ENCODE measurements at regions not wholly inside any gene's neighbourhood (a gene's known extent, or its start where the extent isn't known, plus 50 kb on each side); places are given as distances from the start of the nearest gene placed in this dataset.

DNA sequence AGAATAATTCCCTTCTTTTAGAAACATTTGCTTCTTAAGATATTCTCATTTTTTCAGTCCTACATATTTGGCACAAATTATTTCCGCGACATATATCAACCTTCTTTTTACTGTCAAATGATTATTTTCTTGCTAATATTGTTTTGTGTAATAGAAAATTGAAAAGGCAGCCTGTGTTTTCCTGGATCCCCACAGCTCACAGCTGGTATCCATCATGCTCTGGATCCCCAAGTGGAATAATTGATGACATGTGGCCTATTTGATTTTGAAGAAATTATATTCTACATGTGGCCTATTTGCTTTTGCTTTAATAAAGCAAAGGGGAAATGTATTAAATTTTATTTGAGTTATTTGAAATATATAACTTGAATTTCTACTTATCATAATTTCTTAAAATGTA, 199.4 kb upstream of the LUZP2 start:
- no peak overlapping the region for H3K4me3 ChIP-seq (ENCODE audit: low read length)
- intact Hi-C loops (cut with DNase I): no loop called here
- no peak for ATAC-seq
- no peaks in the 10 kb centered on the region for H3K9me3 ChIP-seq (ENCODE audit: control insufficient read depth, low read length)
- 82% methylated on average over 2 of the region's 2 CpGs for WGBS
- no peaks in the 10 kb centered on the region for H3K27me3 ChIP-seq (ENCODE audit: control insufficient read depth, insufficient read depth)
- no peaks in the 10 kb centered on the region for H3K4me1 ChIP-seq (ENCODE audit: control insufficient read depth, insufficient read depth, low read length)
- no peak for DNase-seq
- H3K27ac ChIP-seq (ENCODE audit: low read length): no peak overlapping the region

DNA sequence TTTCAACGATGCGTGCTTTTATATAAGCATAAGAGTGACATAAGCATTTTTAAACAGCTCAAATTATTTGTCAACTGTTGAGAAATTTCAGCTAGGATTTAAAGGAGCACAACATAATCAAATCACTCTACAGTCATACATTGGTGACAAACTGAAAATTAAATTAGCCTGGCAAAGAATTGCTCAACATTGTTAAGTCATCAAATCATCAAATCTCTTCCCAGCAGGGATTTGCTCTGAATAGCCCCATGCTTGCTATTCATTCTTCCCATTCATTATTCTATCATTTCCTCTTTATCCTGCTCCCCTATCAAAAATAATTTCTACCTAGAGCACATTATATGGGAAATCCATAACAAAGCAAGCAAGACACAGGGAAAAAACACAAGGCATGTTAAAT, 198.7 kb upstream of the LUZP2 start:
- intact Hi-C loops (cut with DNase I): no loop called here
- Histone ChIP-seq H3K4me1 (ENCODE audit: control insufficient read depth, insufficient read depth, low read length) (no peaks in the 10 kb centered on the region), H3K27me3 (ENCODE audit: control insufficient read depth, insufficient read depth) (no peaks in the 10 kb centered on the region), H3K27ac (ENCODE audit: low read length) (no peak overlapping the region), H3K9me3 (ENCODE audit: control insufficient read depth, low read length) (no peaks in the 10 kb centered on the region), H3K4me3 (ENCODE audit: low read length) (no peak overlapping the region)
- WGBS: 54% methylated on average over 2 of the region's 2 CpGs
- no peak for ATAC-seq
- DNase-seq: no peak

DNA sequence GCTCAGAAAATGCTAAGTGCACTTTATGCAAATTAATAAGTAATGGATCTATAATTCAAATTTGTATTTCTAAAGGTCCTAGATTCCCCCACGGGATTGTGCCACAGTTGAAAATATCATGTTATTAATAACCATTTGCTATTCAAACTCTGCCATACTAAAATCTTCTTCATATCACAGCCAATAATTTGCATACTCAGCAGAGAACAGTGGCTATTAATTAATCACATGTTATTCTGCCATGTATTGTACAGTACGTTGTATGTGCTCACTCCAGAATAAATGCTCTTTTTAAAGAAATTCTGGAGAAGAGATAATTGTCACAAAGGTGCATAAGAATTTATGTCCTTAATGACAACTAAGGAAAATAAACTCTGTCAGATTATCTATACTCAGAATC, 184.9 kb upstream of the LUZP2 start:
- ATAC-seq (no peak), DNase-seq (no peak)
- Histone ChIP-seq H3K4me3 (ENCODE audit: low read length) (no peak overlapping the region), H3K27ac (ENCODE audit: low read length) (no peak overlapping the region), H3K27me3 (ENCODE audit: control insufficient read depth, insufficient read depth) (no peaks in the 10 kb centered on the region), H3K4me1 (ENCODE audit: control insufficient read depth, insufficient read depth, low read length) (no peaks in the 10 kb centered on the region), H3K9me3 (ENCODE audit: control insufficient read depth, low read length) (no peaks in the 10 kb centered on the region)
- 73% methylated on average over 2 of the region's 2 CpGs for WGBS
- intact Hi-C loops (cut with DNase I): no loop called here

DNA sequence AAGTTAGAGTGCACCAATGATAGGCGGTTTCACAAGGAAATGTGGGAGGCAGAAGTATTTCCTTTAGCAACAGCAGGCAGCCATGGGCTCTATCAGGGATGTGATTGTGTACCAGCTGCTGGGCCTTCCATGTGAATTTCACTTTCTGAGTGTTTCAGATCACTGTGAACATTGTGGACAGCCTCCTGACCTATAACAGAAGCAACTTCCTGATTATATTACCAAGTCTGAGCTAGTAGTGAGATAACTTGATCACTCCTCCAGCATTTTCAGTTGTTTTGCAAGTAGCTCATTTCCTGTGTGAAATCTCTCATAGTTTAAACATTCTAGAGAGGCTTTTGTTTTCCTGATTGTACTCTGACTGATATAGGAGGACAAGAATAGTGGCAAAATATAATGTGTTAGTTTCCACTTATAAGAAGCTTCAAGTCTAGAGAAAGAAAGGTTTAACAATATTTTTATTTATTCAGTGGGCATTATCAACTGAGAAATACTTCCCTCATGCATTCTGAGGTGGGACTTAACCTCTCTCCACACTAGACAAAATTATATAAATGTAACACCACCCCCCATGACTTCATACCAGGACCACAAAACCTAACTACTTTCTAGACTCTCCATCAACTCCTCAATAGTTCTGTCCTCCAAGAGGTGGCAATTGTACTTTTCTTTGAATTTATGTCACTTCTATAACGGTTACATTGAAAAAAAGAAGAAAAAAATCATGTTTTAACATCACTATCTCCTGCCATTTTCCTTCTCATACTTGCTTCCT, 184.2 kb upstream of the LUZP2 start:
- Histone ChIP-seq H3K27ac (ENCODE audit: low read length) (no peak overlapping the region), H3K27me3 (ENCODE audit: control insufficient read depth, insufficient read depth) (no peaks in the 10 kb centered on the region), H3K4me3 (ENCODE audit: low read length) (no peak overlapping the region), H3K9me3 (ENCODE audit: control insufficient read depth, low read length) (no peaks in the 10 kb centered on the region), H3K4me1 (ENCODE audit: control insufficient read depth, insufficient read depth, low read length) (no peaks in the 10 kb centered on the region)
- ATAC-seq (no peak), DNase-seq (no peak)
- intact Hi-C loops (cut with DNase I): no loop called here
- WGBS: 66% methylated on average over 2 of the region's 2 CpGs

DNA sequence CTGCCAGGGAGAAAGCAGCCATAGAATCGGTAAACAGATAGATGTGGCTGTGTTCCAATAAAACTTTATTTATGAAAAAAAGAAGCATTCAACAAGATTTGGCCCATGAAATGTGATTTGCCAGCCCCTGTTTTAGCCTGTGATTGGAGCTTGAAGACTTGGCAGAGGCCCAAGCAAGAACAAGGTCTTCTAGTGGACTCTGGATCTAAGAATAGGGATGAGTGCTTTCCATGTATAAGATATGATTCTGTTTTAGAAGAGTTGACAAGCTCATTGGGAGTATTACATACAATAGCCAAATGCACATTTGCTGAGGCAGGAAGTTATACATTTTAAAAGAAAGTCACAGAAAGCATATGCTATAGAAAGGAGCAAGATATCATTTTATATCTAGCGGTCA, 175.6 kb upstream of the LUZP2 start:
- H3K27me3 ChIP-seq (ENCODE audit: control insufficient read depth, insufficient read depth): no peaks in the 10 kb centered on the region
- ATAC-seq (no peak), DNase-seq (no peak)
- WGBS: 63% methylated on average over 2 of the region's 2 CpGs
- no peaks in the 10 kb centered on the region for H3K9me3 ChIP-seq (ENCODE audit: control insufficient read depth, low read length)
- intact Hi-C loops (cut with DNase I): no loop called here
- no peaks in the 10 kb centered on the region for H3K4me1 ChIP-seq (ENCODE audit: control insufficient read depth, insufficient read depth, low read length)
- H3K27ac ChIP-seq (ENCODE audit: low read length): no peak overlapping the region
- H3K4me3 ChIP-seq (ENCODE audit: low read length): no peak overlapping the region

DNA sequence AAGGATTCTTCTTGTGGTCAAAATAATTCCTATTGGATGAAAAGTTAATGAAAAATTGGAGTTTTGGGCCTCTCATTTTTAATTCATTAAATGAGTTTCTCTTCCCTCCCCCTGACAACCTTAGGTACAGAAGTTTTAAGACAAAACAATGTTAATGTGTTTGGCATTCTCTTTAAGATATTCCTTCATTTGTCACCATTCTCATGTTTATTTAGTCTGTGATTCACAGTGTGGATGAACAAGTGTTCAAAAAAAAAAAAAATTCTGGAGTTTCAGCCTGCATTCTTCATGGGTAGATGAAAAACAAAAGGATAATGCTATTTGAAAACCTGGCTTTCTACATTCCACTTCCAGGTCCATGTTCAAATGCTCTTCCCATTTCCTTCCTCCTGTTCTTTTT, 172.6 kb upstream of the LUZP2 start:
- Histone ChIP-seq H3K4me3 (ENCODE audit: low read length) (no peak overlapping the region), H3K9me3 (ENCODE audit: control insufficient read depth, low read length) (no peaks in the 10 kb centered on the region), H3K27me3 (ENCODE audit: control insufficient read depth, insufficient read depth) (no peaks in the 10 kb centered on the region), H3K4me1 (ENCODE audit: control insufficient read depth, insufficient read depth, low read length) (no peaks in the 10 kb centered on the region), H3K27ac (ENCODE audit: low read length) (no peak overlapping the region)
- intact Hi-C loops (cut with DNase I): no loop called here
- DNase-seq: no peak
- no peak for ATAC-seq

DNA sequence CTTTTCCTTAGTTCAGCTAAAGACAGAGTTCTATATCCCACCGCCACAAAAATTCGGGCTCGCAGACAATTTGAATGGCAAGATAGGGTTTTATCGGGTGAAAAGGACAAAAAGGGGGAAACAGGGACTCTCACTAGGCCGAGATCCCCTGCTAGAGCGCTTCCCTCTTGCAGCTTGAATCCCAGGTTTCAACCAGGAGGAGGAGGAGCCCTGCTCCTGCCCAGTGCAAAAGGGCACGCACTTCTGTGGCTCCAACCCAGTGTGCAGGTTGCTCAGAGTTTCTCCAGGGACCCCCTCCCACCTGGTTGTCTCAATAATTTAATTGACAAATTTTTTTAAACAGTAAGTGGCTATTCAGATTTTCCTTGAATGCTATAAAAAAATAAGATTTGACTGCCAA, 152.6 kb upstream of the LUZP2 start:
- peak in 1 of 3 donors; percentile 7 for DNase-seq
- ATAC-seq: no peak
- H3K27me3 ChIP-seq (ENCODE audit: control insufficient read depth, insufficient read depth): no peaks in the 10 kb centered on the region
- H3K4me1 ChIP-seq (ENCODE audit: control insufficient read depth, insufficient read depth, low read length): no peaks in the 10 kb centered on the region
- H3K9me3 ChIP-seq (ENCODE audit: control insufficient read depth, low read length): no peaks in the 10 kb centered on the region
- no peak overlapping the region for H3K4me3 ChIP-seq (ENCODE audit: low read length)
- intact Hi-C loops (cut with DNase I): no loop called here
- 72% methylated on average over 7 of the region's 7 CpGs for WGBS
- H3K27ac ChIP-seq (ENCODE audit: low read length): no peak overlapping the region

DNA sequence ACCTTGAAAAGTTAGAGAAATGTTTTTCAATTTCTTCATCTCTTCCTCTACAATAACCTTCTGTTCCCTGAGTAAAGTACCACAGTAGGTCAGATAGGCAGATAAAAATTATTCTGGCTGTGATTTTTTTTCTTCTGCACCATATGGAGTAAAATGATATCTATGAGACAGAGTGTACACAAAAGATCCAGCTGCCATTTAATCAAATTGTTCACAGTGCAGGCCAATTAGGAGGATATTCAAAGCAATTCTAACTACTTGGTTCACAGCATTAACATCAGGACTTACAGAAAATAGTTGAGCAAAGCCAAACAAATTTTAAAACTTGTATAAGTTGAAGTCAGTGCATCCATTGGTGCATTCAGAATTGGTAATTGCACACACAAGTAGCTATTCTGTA, 147.9 kb upstream of the LUZP2 start:
- H3K9me3 ChIP-seq (ENCODE audit: control insufficient read depth, low read length): no peaks in the 10 kb centered on the region
- intact Hi-C loops (cut with DNase I): no loop called here
- H3K27me3 ChIP-seq (ENCODE audit: control insufficient read depth, insufficient read depth): no peaks in the 10 kb centered on the region
- no peak overlapping the region for H3K4me3 ChIP-seq (ENCODE audit: low read length)
- no peaks in the 10 kb centered on the region for H3K4me1 ChIP-seq (ENCODE audit: control insufficient read depth, insufficient read depth, low read length)
- ATAC-seq (no peak), DNase-seq (no peak)
- H3K27ac ChIP-seq (ENCODE audit: low read length): no peak overlapping the region

DNA sequence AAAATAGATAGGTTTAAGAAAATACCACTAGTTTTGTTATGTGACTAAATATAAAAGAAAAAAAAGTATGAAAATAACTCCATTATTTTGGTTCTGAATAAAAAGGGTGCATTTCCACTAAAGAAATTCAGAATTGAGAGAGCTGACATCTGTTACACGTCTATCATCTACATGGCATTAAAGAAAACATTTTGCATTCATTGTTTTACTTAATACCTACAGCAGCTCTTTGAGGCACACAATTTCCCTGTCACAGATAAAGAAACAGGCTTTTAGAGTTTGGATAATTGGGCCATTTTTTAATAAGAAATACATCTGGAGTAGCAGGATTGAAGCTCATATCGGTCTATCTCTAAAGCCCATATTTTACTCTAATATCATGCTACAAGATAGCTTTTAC, 145.7 kb upstream of the LUZP2 start:
- no peak for ATAC-seq
- no peaks in the 10 kb centered on the region for H3K4me1 ChIP-seq (ENCODE audit: control insufficient read depth, insufficient read depth, low read length)
- no peak overlapping the region for H3K4me3 ChIP-seq (ENCODE audit: low read length)
- no peaks in the 10 kb centered on the region for H3K27me3 ChIP-seq (ENCODE audit: control insufficient read depth, insufficient read depth)
- H3K9me3 ChIP-seq (ENCODE audit: control insufficient read depth, low read length): no peaks in the 10 kb centered on the region
- no peak overlapping the region for H3K27ac ChIP-seq (ENCODE audit: low read length)
- WGBS: 50% methylated on average over 2 of the region's 2 CpGs
- DNase-seq: no peak
- intact Hi-C loops (cut with DNase I): no loop called here

DNA sequence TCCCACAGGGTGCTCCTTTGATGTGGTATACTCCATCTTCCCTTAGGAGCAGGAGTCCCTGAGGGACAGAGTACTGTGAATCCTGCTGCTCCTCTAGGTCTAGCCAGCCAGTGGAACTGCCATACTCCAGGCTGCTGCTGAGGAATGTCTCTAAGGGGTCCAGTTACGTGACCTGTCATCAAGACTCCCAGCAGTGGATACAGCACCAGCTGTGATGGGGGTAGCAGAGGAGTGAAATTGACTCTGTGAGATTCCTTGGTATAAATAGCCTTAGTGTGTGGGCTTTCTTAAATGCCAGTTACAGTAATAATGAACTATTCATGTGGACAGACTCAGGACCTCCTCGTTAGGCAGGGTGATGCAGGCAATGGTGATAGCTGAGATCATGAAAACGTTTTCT, 140.4 kb upstream of the LUZP2 start:
- no peak for DNase-seq
- Histone ChIP-seq H3K4me3 (ENCODE audit: low read length) (no peak overlapping the region), H3K27me3 (ENCODE audit: control insufficient read depth, insufficient read depth) (no peaks in the 10 kb centered on the region), H3K27ac (ENCODE audit: low read length) (no peak overlapping the region), H3K4me1 (ENCODE audit: control insufficient read depth, insufficient read depth, low read length) (no peaks in the 10 kb centered on the region), H3K9me3 (ENCODE audit: control insufficient read depth, low read length) (no peaks in the 10 kb centered on the region)
- WGBS: 46% methylated on average over 3 of the region's 3 CpGs
- ATAC-seq: no peak
- intact Hi-C loops (cut with DNase I): no loop called here

DNA sequence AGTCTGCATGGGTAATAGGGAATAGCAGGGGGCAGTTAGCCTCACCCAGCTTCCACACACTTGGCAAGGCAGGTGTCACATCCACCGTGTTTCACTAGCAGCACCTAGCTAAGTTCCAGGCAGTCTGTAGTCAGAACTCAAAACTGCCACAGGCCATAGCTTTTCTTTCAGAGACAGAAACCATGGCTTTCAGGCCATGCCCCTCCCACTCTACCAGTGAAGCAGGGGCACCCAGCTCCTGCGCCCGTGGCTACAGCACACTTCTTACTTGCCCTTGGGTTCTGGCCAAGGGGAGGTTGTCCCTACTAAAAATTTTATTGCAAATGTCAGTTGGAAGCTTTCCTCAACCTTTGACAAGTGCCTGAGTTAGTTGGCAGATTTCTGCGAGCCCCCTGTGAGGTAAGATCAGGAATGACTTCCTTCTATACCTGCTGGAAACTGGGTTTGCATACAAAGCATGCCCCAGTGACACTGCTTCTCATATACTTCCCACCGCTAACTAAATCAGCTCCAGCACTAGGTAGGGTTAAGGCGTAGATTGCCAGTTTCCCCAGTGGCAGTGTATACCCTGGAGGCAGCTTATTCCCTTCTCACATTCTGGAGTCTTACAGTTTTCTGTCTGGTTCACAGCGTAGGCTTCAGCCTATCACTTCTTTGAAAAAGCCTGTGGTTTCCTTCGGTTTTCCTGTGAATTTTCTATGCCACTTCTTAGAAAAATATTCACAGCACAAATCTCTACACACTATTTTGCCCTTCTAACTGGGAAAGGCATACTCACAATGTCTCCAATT, 139.0 kb upstream of the LUZP2 start:
- ATAC-seq (no peak), DNase-seq (no peak)
- no peak overlapping the region for H3K27ac ChIP-seq (ENCODE audit: low read length)
- 73% methylated on average over 8 of the region's 8 CpGs for WGBS
- H3K4me3 ChIP-seq (ENCODE audit: low read length): no peak overlapping the region
- H3K4me1 ChIP-seq (ENCODE audit: control insufficient read depth, insufficient read depth, low read length): no peaks in the 10 kb centered on the region
- intact Hi-C loops (cut with DNase I): no loop called here
- no peaks in the 10 kb centered on the region for H3K9me3 ChIP-seq (ENCODE audit: control insufficient read depth, low read length)
- no peaks in the 10 kb centered on the region for H3K27me3 ChIP-seq (ENCODE audit: control insufficient read depth, insufficient read depth)

Measured in right cardiac atrium (tissue), 5 donors.